ENCODE measurements at regions not wholly inside any gene's neighbourhood (a gene's known extent, or its start where the extent isn't known, plus 50 kb on each side); places are given as distances from the start of the nearest gene placed in this dataset.

DNA sequence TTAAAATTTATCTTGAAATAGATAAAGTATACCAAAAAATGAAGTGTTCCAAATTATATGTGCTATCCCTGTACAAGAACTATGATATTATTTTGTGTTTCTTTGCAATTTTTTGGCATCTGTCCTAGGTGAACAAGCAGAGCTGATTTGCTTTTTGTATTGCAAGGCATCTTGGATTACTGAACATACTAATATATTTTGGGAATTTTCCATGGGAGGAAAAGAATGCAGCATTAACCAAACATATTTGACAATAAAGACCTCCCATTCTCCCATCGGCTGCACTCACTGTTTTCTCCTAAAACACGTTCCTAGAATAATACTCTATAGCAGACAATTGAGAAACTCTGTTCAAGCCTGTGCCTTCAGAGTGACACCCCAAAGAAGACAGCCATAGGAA, 265.1 kb upstream of the ALCAM start:
- Histone ChIP-seq H4K5ac (ENCODE audit: insufficient read length, low read depth, low read length) (no peak overlapping the region), H3K23ac (ENCODE audit: insufficient read length, low read depth, low read length) (no peak overlapping the region), H3K4me2 (ENCODE audit: insufficient read depth, insufficient read length, low read length) (no peak overlapping the region), H2BK12ac (ENCODE audit: insufficient read length, low read depth, low read length) (no peak overlapping the region), H3K4ac (ENCODE audit: low read depth, low read length) (no peak overlapping the region), H4K20me1 (ENCODE audit: control insufficient read depth, insufficient read depth, insufficient read length) (no peaks in the 10 kb centered on the region), H3K79me1 (ENCODE audit: insufficient read depth, low read depth, low read length, poor library complexity, severe bottlenecking) (no peaks in the 10 kb centered on the region), H2AK5ac (ENCODE audit: insufficient read length, low read length) (no peak overlapping the region), H3K79me2 (ENCODE audit: insufficient read depth, low read length) (no peaks in the 10 kb centered on the region), H2BK5ac (ENCODE audit: insufficient read length, low read length) (no peak overlapping the region), H3K56ac (ENCODE audit: insufficient read length, low read depth, low read length) (no peak overlapping the region), H3K23me2 (ENCODE audit: insufficient read length, low read depth, low read length, poor library complexity, severe bottlenecking) (no peaks in the 10 kb centered on the region), H2BK120ac (ENCODE audit: low read depth, low read length, poor library complexity, severe bottlenecking) (no peak overlapping the region), H2AFZ (ENCODE audit: low read length) (no peak overlapping the region), H3K4me1 (ENCODE audit: insufficient read depth, low read length) (no peaks in the 10 kb centered on the region), H3K9me3 (ENCODE audit: control insufficient read depth, low read depth, low read length) (no peaks in the 10 kb centered on the region), H3T11ph (ENCODE audit: low read length) (no peak overlapping the region), H4K8ac (replicated peaks; ENCODE audit: insufficient read length, low read depth, low read length) (no peak overlapping the region), H2BK15ac (ENCODE audit: low read depth, low read length) (no peak overlapping the region), H3K27me3 (ENCODE audit: insufficient read depth, low read length) (no peaks in the 10 kb centered on the region), H2BK20ac (ENCODE audit: low read depth, low read length, poor library complexity, severe bottlenecking) (no peak overlapping the region), H3K27ac (ENCODE audit: insufficient read length, low read depth, low read length) (no peak overlapping the region), H3K9ac (ENCODE audit: extremely low read depth, insufficient read length, low read length) (no peak overlapping the region), H3K14ac (ENCODE audit: insufficient read depth, low read length) (no peak overlapping the region), H4K91ac (ENCODE audit: insufficient read length, low read depth, low read length) (no peak overlapping the region), H3K18ac (ENCODE audit: insufficient read length, low read depth, low read length) (no peak overlapping the region)
- no peak for DNase-seq
- Mint-ChIP-seq H3K27me3 (ENCODE audit: low read depth) (no peaks in the 10 kb centered on the region), H3K36me3 (ENCODE audit: insufficient read depth in 1 of 3, low read depth in 3 of 3) (peaks cover 0 to 7% (median 0%) of the 10 kb centered on the region in 3 experiments; a peak in 4 of 7 replicates), H3K4me3 (no peak overlapping the region), H3K27ac (no peak overlapping the region), H3K9me3 (peaks cover 2 to 8% of the 10 kb centered on the region in 2 experiments; a peak in 3 of 5 replicates), H3K4me1 (peaks cover under 1 to 2% of the 10 kb centered on the region in 2 experiments; a peak in 2 of 4 replicates)
- TF ChIP-seq, protein P1, sequence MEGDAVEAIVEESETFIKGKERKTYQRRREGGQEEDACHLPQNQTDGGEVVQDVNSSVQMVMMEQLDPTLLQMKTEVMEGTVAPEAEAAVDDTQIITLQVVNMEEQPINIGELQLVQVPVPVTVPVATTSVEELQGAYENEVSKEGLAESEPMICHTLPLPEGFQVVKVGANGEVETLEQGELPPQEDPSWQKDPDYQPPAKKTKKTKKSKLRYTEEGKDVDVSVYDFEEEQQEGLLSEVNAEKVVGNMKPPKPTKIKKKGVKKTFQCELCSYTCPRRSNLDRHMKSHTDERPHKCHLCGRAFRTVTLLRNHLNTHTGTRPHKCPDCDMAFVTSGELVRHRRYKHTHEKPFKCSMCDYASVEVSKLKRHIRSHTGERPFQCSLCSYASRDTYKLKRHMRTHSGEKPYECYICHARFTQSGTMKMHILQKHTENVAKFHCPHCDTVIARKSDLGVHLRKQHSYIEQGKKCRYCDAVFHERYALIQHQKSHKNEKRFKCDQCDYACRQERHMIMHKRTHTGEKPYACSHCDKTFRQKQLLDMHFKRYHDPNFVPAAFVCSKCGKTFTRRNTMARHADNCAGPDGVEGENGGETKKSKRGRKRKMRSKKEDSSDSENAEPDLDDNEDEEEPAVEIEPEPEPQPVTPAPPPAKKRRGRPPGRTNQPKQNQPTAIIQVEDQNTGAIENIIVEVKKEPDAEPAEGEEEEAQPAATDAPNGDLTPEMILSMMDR (conservative IDR thresholded peaks at IDR 0.05) = no peak
- WGBS (ENCODE audit: extremely low coverage, insufficient read length, low lambda C conversion rate) = no CpG with 5 or more reads among the region's 2 CpGs
